A673 (cell line): ENCODE measurements at regions not wholly inside any gene's neighbourhood (a gene's known extent, or its start where the extent isn't known, plus 50 kb on each side); places are given as distances from the start of the nearest gene placed in this dataset.

Experiments
- BruUV-seq: library from RNA; stranded (reverse); fragments of 400-500 nt; replicated peaks from 2 replicates; lab custom pipeline; 2021; lab: Mats Ljungman, UMichigan
- CTCF ChIA-PET: fragments of 300-600 bp; sonication (Branson Sonifier 250); formaldehyde crosslinking; loops from one replicate; lab custom pipeline; 2022; ENCODE audit warnings: antibody characterized with exemption; lab: Charles Lee
- POLR2A ChIA-PET: fragments of 300-600 bp; sonication (Branson Sonifier 250); formaldehyde crosslinking; loops from one replicate; lab custom pipeline; 2022; ENCODE audit warnings: antibody characterized with exemption; ENCODE audit not compliant: low non-redundant PET; lab: Charles Lee
- DNase-seq: peaks from one replicate; pipeline ENCODE4 v3.0.0-alpha.2; 2015; ENCODE audit warnings: low spot score
- H3K27ac ChIP-seq: fragments of 200-600 bp; sonication (generic); 2 replicates; pipeline ENCODE4 v1.5.1; 2016; ENCODE audit warnings: mixed run types, low read depth, mild to moderate bottlenecking, mixed read lengths, antibody characterized with exemption, low read length; ENCODE audit not compliant: poor library complexity, severe bottlenecking
- H3K27me3 ChIP-seq: fragments of 200-600 bp; sonication (generic); replicated peaks from 2 replicates; pipeline ENCODE4 v1.6.1; 2017; ENCODE audit warnings: mixed run types, low read depth, mild to moderate bottlenecking, mixed read lengths, antibody characterized with exemption, low read length; ENCODE audit not compliant: insufficient read depth, poor library complexity
- H3K36me3 ChIP-seq: fragments of 200-600 bp; sonication (generic); 2 replicates; pipeline ENCODE4 v1.6.1; 2016; ENCODE audit warnings: mixed run types, mild to moderate bottlenecking, mixed read lengths, antibody characterized with exemption, low read length; ENCODE audit not compliant: insufficient read depth, poor library complexity, severe bottlenecking
- H3K4me1 ChIP-seq: fragments of 200-600 bp; sonication (generic); 2 replicates; pipeline ENCODE4 v1.6.1; 2017; ENCODE audit warnings: mixed run types, mild to moderate bottlenecking, mixed read lengths, antibody characterized with exemption, low read length; ENCODE audit not compliant: insufficient read depth, poor library complexity, severe bottlenecking
- H3K4me3 ChIP-seq: fragments of 200-600 bp; sonication (generic); 2 replicates; pipeline ENCODE4 v1.5.1; 2016; ENCODE audit warnings: low read depth, mixed run types, mild to moderate bottlenecking, mixed read lengths, low read length; ENCODE audit not compliant: poor library complexity, severe bottlenecking
- H3K9me3 ChIP-seq: fragments of 200-600 bp; sonication (generic); 2 replicates; pipeline ENCODE4 v1.6.1; 2016; ENCODE audit warnings: mixed run types, low read depth, mild to moderate bottlenecking, mixed read lengths, antibody characterized with exemption, low read length; ENCODE audit not compliant: poor library complexity, severe bottlenecking
- CTCF ChIP-seq: fragments of 300-800, 200-600 bp; sonication (generic); conservative IDR thresholded peaks from 2 replicates; pipeline ENCODE4 v1.5.1; 2017; ENCODE audit warnings: low read depth, mild to moderate bottlenecking, antibody characterized with exemption, low read length, moderate library complexity, mixed read lengths
- EZH2 ChIP-seq: fragments of 200-600 bp; sonication (generic); IDR thresholded peaks from 2 replicates; pipeline ENCODE4 v1.6.1; 2017; ENCODE audit warnings: borderline replicate concordance, low read depth, mild to moderate bottlenecking, mixed read lengths, antibody characterized with exemption, low read length; ENCODE audit not compliant: poor library complexity, severe bottlenecking
- intact Hi-C: fragments of 100-400 bp; cut with micrococcal nuclease; formaldehyde crosslinking; loops from one replicate; pipeline ENCODE4 v1.10.0; 2022; ENCODE audit not compliant: unreplicated experiment

DNA sequence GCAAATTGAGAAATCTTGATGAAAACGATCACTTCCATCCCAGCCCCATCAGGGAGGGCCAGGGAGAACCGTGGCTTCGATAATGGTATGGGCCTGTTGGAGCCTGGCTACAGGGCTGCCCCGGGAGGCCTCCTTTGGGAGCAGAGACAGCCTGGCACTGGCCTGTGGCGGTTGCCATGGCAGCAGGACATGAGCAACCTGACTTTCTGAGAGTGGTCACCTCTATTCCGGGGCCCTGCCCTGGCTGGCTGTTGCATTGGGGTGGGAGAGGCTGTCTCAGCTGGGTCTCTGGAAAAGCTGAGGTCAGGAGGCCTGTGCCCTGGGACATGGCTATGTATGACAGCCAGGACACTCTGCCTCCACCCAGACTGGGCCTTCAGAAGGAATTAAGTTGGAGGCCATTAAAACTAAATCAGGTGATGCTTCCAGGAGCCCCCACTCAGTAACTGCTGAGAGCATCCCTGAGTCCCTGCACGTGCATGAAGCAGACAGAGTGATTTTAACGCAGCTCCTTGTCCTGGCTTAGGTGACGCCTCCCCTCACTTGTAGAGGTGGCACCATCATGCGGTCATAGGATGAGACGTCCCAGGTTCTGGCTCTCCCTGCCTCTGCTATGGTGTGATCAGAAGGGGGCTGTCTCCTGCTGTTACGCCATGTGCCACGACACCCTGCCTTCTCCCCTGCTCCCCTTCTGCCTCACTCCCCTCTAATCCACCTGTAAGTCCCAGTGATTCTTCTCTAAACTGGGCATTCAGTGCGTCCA, 126.3 kb downstream of the SLC25A47 start:
- CTCF ChIA-PET = no interaction called here
- intact Hi-C loops = no loop called here
- H3K9me3 ChIP-seq = no peaks in the 10 kb centered on the region

DNA sequence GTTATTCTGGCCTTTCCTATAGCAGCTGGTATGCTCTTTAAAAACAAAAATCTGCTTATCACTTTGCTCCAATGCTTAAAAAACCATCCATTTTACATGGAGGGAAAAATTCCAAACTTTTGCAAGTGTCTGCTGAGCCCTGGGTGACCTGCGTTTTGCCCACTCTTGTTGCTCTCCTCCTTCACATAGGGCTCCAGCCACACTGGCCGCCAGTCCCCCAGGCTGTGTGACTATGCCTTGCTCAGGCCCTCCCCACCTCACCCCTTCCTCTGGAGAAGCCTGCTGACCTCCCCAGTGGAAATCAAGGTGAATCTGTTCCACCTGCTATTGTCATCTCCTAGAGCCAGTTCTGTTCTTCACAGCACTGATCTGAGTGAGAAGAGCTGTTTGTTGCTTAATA, 126.9 kb downstream of the SLC25A47 start:
- DNase-seq = no peak
- CTCF ChIA-PET = no interaction called here
- no peak overlapping the region for H3K27ac ChIP-seq
- intact Hi-C loops = no loop called here
- no peak overlapping the region for H3K4me3 ChIP-seq
- H3K36me3 ChIP-seq = no peaks in the 10 kb centered on the region
- H3K4me1 ChIP-seq = peaks cover 5% of the 10 kb centered on the region
- BruUV-seq = no TSS peak
- no peaks in the 10 kb centered on the region for H3K27me3 ChIP-seq
- TF ChIP-seq EZH2 = no peak
- TF ChIP-seq CTCF = no peak
- POLR2A ChIA-PET = no interaction called here
- H3K9me3 ChIP-seq = no peaks in the 10 kb centered on the region

More for the DNA sequence above, 126.3 kb downstream of the SLC25A47 start:
- Histone ChIP-seq H3K36me3 (no peaks in the 10 kb centered on the region), H3K27me3 (no peaks in the 10 kb centered on the region), H3K27ac (no peak overlapping the region), H3K4me1 (peaks cover 5% of the 10 kb centered on the region), H3K4me3 (no peak overlapping the region)
- BruUV-seq = no TSS peak
- DNase-seq = no peak
- POLR2A ChIA-PET = no interaction called here
- TF ChIP-seq EZH2 (no peak), CTCF (no peak)

DNA sequence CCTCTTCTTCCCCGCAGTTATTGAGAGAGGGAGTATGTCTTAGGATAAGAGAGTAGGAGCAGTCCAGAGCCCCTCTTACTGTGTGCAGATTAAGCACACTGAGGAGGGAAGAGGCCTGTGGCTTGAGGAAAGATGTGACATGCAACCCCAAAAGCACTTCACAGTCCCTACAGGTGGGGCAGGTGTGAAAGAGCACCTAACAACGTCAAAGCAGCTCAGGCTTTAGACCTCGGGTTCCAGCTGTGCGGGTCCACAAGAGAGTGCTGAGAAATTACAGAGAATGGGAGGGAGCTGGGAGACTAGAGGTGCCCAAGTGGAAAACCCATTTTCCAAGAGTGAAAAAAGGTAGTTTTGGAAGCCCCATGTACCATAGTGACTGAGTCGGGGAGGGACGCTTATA, 127.6 kb downstream of the SLC25A47 start:
- intact Hi-C loops = no loop called here
- peaks cover 5% of the 10 kb centered on the region for H3K4me1 ChIP-seq
- TF ChIP-seq EZH2 = no peak
- no peak for TF ChIP-seq CTCF
- ChIA-PET POLR2A (interaction anchor here (0.7 kb wide), 1 partner anchor 11 kb away, joined by 11 read pairs; no protein-coding TSS in a partner anchor), CTCF (no interaction called here)
- H3K27me3 ChIP-seq = no peaks in the 10 kb centered on the region
- no peak overlapping the region for H3K27ac ChIP-seq
- no peaks in the 10 kb centered on the region for H3K9me3 ChIP-seq
- DNase-seq = no peak
- H3K36me3 ChIP-seq = no peaks in the 10 kb centered on the region
- H3K4me3 ChIP-seq = no peak overlapping the region
- no TSS peak for BruUV-seq
